ENCODE measurements at regions not wholly inside any gene's neighbourhood (a gene's known extent, or its start where the extent isn't known, plus 50 kb on each side); places are given as distances from the start of the nearest gene placed in this dataset.

DNA sequence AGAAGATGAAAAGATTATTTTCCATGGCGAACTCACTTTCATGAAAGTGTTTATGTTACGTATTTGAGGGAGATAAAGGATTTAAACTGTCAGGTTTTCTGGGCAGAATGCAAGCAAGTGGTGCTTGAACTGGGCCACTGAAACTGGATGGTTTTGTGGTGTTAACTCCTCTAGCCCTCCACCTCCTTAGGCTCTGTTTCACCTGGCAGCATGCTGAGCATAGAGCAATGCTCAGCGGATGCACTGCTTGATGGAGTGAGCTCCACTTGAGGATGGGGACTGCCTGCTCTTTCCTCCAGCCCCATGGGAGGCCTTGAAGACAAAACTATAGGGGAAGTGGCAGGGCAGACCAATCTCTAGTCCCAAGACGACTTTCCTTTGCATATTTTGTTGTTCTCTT lies 345.8 kb downstream of the TDRD15 start:
- TF ChIP-seq, protein P1, sequence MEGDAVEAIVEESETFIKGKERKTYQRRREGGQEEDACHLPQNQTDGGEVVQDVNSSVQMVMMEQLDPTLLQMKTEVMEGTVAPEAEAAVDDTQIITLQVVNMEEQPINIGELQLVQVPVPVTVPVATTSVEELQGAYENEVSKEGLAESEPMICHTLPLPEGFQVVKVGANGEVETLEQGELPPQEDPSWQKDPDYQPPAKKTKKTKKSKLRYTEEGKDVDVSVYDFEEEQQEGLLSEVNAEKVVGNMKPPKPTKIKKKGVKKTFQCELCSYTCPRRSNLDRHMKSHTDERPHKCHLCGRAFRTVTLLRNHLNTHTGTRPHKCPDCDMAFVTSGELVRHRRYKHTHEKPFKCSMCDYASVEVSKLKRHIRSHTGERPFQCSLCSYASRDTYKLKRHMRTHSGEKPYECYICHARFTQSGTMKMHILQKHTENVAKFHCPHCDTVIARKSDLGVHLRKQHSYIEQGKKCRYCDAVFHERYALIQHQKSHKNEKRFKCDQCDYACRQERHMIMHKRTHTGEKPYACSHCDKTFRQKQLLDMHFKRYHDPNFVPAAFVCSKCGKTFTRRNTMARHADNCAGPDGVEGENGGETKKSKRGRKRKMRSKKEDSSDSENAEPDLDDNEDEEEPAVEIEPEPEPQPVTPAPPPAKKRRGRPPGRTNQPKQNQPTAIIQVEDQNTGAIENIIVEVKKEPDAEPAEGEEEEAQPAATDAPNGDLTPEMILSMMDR (conservative IDR thresholded peaks at IDR 0.05 in 1 of 2, IDR thresholded peaks at IDR 0.05 in 1 of 2; ENCODE audit: low read depth in 1 of 2, low read length in 2 of 2) = no peak
- TF ChIP-seq EZH2 (IDR thresholded peaks at IDR 0.05; ENCODE audit: low read length, missing control alignments) = no peak
